ENCODE measurements at regions not wholly inside any gene's neighbourhood (a gene's known extent, or its start where the extent isn't known, plus 50 kb on each side); places are given as distances from the start of the nearest gene placed in this dataset.

- TF ChIP-seq, protein P1, sequence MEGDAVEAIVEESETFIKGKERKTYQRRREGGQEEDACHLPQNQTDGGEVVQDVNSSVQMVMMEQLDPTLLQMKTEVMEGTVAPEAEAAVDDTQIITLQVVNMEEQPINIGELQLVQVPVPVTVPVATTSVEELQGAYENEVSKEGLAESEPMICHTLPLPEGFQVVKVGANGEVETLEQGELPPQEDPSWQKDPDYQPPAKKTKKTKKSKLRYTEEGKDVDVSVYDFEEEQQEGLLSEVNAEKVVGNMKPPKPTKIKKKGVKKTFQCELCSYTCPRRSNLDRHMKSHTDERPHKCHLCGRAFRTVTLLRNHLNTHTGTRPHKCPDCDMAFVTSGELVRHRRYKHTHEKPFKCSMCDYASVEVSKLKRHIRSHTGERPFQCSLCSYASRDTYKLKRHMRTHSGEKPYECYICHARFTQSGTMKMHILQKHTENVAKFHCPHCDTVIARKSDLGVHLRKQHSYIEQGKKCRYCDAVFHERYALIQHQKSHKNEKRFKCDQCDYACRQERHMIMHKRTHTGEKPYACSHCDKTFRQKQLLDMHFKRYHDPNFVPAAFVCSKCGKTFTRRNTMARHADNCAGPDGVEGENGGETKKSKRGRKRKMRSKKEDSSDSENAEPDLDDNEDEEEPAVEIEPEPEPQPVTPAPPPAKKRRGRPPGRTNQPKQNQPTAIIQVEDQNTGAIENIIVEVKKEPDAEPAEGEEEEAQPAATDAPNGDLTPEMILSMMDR (IDR thresholded peaks at IDR 0.05) = no peak
- no peak for TF ChIP-seq POLR2AphosphoS5 (IDR thresholded peaks at IDR 0.05; ENCODE audit: low read depth, low read length)
- no peak for TF ChIP-seq REST (IDR thresholded peaks at IDR 0.05; ENCODE audit: insufficient read depth in 1 of 2, low read depth in 2 of 2, low read length in 1 of 2)
- TF ChIP-seq TCF7L2 (IDR thresholded peaks at IDR 0.05; ENCODE audit: low read depth, low read length) = no peak
- no peak for TF ChIP-seq SIN3A (IDR thresholded peaks at IDR 0.05; ENCODE audit: borderline replicate concordance, insufficient read depth, low read depth, low read length)
These were observed 348.7 kb downstream of the ZIC1 start for GRCh38 chr3:147757866-147758265.

Measured in Panc1 (cell line).